Kasumi-1 (cell line): ENCODE measurements at regions not wholly inside any gene's neighbourhood (a gene's known extent, or its start where the extent isn't known, plus 50 kb on each side); places are given as distances from the start of the nearest gene placed in this dataset.
"Not testable (repeated sequence)": the region's sequence is repeated elsewhere in the genome, so short reads cannot be mapped to it uniquely, and the experiment has no call there.

Experiments
- DNase-seq, 2 experiments: peaks; one replicate each; lab custom pipeline; 2025; lab: John Stamatoyannopoulos, UW

DNA sequence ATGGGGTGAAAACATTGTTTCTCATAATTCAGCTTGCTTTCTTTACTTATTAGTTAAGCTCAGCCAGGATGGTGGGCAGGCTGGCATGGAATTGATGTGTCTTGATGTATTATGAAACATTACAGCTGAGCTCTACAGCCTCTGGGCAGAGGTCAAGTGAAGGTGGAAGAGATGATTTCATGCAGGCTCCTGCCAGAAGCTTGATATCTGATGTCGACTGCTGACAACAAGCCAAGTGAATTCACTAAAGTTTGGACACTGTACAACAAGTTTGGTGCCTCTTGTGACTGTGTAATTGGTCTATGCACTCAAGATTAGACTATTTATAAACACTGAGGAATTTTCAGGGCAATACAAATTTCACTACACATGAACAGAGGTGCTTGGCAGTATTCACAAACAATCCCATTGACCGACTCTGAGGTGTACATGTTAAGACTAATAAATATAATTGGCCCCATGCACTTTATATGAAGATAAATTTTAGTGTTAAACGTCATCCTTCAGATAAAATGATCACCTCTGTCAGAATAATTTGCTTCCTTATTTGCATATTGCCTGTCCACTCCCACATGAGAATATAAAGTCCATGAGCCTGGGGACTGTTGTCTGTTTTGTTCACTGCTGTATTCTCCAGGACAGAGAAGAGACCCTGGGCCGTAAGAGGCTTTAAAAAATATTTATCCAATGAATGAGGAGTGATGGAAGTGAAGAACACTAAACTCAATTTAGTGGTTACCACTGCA lies 612.2 kb downstream of the IQCM start:
- no peak for DNase-seq

DNA sequence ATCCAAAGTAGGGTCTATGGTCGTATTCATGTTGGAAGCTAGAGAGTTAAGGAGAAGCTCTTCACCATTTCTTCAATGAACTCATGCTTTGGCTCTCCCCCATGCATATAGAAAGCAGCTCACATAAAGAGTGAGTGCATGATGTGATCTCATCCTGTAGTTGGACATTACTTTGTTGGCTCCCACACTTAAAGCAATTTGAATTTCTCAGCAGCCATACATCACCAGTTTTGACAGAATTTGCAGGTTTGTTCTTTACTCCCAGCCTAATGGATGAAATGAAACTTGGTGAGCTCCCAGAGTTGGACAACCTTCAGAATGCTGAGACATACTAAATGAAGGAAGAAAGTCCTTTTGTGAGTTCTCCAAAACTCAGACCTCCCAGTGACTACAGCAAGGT lies 613.5 kb downstream of the IQCM start:
- no peak for DNase-seq

DNA sequence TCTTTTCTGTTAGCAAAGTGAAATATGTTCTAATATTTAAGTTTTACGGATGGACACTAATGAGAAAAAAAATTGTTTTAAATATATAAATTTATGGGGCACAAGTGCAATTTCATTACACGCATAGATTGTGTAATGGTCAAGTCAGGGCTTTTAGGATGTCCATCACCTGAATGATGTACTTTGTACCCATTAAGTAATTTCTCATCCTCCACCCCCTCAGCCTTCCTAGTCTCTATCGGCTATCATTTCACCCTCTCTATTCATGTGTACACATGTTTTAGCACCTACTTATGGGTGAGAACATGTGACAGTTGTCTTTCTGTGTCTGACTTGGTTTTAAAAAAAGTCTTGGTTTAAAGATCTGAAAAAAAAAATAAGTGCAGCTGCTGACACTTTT lies 616.0 kb downstream of the IQCM start:
- DNase-seq = no peak

DNA sequence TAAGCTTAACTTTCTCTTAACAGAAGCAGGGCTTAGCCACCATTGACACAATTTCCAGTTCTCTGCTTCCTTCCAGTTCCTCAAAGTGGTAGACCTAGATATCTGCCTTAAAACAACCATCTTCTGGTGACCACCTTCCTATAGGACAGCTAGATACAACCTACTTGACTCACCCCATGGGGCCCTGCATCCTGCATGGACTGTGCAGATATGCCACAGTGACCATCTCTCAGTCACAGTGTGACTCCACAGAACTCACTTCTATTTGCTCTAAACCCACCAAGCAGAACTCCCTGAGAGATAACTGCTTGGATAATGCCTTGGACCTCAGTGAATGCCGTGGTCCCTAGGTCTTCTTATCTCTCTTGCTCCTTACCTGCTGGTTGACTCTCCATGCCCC lies 621.6 kb downstream of the IQCM start:
- DNase-seq = no peak

DNA sequence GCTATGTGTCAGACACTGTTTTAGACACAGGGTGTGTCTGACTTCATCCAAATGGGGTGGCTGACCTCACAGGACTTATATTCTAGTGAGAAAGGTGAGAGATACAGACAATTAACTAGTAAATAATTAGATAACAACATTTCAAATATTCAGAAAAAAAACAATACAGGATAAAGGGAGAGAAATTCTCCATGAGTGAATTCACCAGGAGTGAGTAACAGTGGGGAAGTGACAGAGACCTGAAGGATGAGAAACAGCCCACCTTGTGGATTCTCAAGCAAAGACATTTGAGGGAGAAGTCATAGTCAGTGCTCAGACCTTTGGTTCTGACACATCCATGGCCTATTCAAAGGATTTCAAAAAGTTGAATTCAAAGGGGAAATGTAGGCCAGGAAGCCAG lies 627.9 kb downstream of the IQCM start:
- no peak for DNase-seq

DNA sequence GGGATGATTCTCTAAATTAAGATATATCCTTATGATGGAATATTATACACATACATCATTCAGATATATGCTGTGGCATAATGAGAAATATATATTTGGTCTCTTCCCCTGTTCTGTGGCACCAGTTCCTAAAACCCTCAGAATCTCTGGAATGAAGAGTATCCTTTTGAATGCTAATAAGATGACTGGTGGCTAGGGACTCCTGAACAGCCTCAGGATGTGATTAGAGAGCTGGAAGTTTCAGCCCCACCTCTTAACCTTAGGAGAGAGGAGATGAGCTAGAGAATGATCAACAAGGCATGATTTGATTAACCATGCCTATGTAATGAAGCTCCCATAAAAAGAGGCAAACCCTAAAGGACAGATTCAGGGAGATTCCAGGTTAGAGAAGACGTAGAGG lies 632.0 kb downstream of the IQCM start:
- DNase-seq = no peak

DNA sequence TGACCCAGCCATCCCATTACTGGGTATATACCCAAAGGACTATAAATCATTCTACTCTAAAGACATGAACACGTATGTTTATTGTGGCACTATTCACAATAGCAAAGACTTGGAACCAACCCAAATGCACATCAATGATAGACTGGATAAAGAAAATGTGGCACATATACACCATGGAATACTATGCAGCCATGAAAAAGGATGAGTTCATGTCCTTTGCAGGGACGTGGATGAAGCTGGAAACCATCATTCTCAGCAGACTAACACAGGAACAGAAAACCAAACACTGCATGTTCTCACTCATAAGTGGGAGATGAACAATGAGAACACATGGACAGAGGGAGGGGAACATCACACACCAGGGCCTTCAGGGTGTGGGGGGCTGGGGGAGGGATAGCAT lies 634.2 kb downstream of the IQCM start:
- not testable (repeated sequence) for DNase-seq

DNA sequence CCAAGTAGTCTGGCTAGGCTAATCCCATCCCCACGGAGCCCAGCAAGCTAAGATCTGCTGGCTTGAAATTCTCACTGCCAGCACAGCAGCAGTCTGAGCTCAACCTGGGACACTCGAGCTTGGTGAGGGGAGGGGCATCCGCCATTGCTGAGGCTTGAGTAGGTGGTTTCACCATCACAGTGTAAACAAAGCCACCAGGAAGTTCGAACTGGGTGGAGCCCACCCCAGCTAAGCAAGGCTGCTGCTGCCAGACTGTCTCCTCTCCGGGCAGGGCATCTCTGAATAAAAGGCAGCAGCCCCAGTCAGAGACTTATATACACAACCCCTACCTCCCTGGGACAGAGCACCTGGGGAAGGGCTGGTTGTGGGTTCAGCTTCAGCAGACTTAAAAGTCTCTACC lies 639.6 kb downstream of the IQCM start:
- no peak for DNase-seq

DNA sequence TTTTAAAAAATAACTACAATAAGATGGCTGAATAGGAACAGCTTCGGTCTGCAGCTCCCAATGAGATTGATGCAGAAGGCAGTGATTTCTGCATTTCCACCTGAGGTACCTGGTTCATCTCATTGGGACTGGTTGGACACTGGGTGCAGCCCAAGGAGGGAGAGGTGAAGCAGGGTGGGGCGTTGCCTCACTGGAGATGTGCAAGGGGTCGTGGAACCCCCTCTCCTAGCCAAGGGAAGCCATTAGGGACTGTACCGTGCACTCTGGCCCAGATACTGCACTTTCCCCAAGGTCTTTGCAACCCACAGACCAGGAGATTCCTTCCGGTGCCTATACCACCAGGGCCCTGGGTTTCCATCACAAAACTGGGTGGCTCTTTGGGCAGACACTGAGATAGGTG lies 640.1 kb downstream of the IQCM start:
- DNase-seq = no peak

DNA sequence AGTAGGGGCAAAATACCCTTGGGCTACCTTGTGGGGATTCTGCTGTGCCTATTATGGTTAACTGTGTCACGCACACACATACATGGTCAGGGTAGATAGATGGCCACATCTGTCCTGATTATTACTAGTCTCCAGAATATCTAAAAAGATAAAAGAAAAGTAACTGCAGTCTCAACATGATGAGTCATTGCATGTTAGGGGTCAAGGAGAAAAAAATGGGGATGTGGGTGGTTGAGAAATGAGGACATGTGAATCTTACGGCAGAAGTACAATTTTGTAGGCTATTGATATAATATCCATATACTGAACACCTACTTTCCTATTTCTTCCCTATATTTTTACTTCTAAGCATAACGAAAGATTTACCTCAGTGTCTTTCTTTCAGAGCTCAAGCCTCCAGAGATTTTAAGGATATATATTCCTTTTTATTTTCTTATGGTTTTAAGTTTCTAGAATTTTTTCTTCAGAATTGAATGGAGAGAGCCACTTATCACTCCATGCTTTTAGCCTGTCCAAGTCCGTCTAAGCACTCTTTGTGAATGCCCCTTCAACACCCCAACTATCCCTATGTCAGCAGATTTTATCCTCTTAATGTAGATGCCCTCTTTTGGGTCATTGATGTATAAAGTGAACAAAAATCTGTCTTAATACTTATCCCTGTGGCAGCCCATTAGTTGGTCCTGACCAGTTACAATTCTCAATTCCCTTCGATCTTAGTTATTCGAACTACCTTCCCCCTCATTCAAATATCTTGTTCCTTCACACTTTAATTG lies 642.2 kb downstream of the IQCM start:
- DNase-seq = no peak

DNA sequence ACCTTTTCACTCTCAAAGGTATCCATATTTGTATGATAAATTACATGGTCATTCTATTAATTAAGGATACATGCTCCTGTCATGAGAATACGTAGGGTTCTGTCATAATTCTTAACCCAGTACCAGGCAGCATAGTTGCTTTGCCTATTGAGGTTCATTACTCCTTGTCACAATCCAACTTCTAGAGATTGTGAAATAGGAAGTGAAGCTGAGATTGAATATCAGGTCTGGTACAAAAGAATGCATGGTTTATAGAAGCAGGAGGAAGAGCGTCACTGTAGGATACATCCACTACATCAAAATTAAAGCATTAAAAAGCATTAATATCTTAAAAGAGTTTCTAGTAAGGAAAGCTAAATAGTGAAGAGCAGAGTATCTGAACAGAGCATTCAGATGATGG lies 647.0 kb downstream of the IQCM start:
- no peak for DNase-seq

DNA sequence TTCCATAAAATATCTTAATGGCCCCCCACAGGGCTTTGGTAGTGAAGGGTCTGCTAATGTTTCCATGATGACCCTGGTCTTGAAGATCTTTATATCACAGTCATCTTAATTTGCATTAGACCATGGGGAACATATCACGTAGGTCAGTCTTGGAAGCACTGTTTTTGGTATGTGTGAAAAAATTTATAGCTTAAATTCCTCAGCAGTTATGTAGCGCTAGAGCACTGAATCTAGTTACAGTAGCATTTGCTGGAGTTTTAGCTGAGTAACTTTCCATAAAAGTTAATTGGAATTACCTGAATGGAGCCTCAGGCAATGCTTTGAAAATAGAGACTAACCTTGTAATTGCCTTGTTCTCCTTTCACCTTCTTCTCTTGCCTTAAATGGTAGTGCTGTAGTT lies 648.8 kb downstream of the IQCM start:
- DNase-seq = no peak

DNA sequence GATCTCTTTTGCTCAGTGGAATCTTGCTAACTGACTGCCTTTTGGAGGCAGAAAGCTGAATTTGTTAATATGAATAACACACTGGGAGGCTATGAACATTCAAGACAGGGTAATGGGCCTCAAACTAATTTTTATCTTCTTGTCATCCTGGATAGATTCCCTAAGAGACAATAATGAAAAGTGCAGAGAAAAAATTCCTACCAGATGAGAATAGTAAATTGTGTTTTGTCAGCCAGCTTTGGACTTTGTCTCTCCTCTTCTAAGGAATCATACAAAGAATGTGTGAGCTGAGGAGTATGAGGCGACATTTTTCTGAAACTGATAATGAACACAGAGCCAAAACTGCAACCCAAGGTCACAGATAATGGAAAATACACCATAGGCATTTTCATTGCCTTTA lies 649.3 kb downstream of the IQCM start:
- no peak for DNase-seq

DNA sequence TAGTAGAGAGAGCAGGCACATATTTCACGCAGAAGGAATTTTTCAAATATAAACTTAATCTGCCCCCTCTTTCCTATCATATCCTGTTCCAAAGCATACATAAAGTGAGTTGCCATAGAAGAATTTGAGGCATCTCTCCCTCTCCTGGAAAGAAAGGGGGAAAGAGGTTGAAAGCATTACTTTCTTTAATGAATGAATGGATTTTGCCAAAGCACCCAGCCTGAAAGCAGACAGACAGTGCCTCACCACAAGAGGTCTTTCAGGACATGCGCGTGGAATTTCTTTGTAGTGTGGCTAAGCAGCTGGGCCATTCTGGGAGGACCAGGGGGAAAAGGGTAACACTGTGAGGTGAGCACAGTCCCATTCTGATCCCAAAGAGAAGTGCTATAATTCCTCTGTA lies 651.4 kb downstream of the IQCM start:
- no peak for DNase-seq

DNA sequence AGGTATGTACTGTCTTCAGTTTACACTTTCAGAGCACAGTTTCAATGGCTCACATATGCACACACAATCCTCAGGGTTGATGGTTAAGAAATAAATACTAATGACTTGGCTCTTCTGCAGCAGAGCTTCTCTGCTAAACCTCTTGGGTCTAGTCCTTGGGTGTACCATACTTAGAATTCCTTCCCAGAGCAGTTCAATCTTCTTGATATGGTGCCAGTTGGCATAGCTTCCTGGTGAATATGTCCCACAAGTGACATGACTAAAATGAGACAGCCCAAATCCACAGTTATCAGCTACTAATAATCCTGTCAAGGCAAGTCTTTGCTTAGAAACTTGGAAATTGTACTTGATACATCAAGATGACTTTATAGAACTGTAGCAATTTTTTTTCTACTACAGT lies 654.4 kb downstream of the IQCM start:
- no peak for DNase-seq

DNA sequence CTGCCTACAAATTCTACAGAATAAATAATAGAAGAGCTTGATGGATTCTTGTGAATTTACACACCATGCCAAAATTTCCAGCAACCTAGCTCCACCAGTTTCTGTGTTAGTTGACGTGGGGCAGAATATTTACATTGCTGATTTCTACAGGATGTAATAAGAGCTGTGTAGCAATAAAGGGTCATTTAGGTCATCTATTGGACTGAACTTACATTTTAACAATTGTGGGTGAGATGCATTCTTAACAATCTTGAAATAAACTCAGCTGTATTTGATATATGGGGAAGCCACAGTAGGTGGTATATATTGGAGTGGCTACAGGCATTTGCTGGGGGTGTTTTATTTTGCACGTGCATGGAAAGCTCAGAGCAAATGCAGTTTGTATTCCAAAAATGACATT lies 655.3 kb downstream of the IQCM start:
- no peak for DNase-seq

DNA sequence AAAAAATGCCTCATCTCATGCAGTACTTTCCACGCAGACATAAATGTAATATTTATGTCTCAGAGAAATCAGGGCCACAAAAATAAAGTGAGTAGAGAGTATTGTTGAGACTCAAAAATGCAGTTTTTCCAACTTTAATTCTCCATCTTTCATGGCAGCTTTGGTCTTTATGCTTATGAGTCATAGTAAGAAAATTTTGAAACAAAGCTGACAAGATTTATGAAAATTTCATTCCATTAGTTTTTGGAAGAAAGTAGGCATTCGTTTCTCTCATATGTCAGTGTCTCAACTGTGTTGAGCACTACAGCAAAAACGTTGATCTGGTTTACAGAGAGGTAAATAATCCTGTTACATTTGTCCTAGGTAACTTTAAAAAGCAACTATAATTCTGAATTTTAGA lies 656.8 kb downstream of the IQCM start:
- DNase-seq = no peak

DNA sequence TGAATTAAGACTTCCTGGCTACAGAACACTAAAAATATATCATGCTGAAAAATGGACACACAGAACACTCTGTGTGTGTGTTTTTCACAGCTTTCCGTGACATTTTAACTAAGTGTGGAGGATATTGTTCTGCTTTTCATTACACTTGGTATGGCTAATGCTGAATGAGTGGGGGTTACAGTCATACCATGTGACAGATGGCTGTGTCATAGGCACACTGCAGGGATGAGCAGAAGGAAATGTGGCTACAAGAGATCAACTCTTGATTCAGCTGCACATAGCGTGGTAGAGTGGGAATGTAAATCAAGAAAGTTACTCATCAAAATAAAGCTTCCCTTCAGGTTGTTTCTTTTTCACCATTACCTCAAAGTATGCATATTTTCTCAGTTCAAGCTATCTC lies 669.8 kb downstream of the IQCM start:
- no peak for DNase-seq

DNA sequence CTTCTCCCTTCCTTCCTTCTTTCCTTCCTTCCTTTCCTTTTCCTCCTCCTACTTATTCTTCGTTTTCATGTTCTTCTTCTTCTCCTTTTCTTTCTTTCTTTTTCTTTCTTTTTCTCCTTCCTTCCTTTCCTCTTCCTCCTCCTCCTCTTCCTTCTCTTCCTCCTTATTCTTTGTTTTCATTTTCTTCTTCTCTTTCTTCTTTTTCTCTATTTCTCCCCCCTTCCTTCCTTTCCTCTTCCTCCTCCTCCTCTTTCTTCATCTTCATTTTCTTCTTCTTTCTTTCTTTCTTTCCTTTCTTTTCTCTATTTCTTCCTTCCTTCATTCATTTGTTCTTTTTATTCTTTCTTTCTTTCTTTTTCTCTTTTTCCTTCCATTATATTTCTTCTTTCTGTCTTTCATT lies 671.6 kb downstream of the IQCM start:
- DNase-seq = no peak

DNA sequence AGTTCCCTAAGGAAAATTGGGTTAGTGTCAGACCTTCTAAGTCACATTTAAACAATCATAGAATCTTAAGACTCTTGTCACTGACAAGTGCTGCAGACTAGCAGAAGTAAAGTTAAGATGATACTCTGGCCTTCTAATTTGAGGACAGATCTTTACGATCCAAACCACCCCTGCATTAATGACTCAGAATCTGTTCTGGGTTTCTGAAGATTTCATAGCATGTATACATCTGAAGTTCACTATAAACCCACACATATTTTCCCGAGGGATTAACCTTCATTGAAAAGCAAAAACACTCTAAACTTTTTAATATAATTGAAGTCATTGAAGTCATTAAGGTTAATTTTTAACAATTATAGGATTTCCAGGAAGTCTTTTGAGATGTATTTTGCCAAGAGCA lies 674.3 kb downstream of the IQCM start:
- no peak for DNase-seq

DNA sequence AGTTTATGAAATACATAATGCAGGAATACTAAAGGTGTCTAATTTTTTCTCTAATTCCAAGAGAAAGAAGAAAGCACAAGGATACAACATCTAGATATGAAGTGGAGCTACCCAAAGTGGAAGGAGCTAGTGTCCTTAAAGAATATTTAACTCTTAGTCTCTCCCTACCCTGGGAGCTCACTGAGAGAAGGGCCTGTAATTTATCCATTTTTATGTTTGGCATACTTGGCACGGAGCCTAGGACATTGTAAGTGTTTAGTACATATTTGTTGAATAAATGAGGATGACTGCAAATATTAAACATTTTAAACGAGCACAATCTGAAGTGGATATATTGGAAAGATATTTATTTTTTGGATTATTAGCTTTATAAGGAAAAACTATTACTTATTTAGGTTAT lies 674.8 kb downstream of the IQCM start:
- DNase-seq = no peak

DNA sequence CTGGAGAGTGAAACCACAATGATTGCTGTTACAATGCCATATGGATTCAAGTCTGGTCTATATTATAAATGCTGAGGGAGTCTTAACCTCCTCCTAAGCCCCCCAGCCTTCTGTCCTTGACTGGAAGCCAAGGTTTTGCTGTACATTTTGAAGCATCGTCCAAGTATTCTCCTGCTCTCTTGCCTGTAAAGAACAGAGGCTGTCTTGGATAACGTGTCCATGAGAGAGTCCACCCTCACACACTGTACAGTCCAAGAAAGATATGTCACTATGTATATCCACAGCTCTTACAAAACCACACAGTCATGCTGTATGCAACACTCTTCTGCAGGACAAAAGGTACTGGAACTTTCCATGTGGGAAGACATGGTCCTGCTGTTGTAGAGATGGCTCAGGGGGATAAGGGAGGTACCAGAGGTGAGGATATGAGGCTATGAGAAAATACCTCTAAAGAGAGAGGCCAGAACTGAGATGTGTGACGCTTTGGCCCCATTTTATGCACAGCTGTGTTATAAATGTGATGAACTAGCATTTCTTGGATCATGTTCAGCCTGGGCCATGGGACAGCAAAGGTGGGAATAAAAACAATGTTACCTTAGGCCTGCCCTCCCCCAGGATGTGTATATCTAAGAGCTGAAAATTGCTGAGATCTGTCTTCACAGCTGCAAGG lies 678.6 kb downstream of the IQCM start:
- DNase-seq = no peak

DNA sequence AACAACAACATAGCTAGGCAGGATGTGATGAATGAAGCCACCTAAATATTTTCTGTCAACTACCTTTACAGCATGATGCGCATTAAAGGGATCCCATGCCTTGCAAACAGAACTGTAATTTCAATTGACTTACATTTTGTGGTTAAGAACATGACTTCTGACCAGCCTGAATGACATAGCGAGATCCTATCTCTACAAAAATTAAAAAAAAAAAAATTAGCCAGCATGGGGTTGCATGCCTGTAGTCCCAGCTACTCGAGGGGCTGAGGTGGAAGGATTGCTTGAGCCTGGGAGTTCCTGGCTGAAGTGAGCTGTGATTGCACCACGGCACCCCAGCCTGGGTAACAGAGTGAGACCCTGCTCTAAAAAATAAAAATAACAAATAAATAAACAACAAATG lies 680.6 kb downstream of the IQCM start:
- no peak for DNase-seq
